Peyer's patch (tissue), 4 donors: ENCODE measurements at regions not wholly inside any gene's neighbourhood (a gene's known extent, or its start where the extent isn't known, plus 50 kb on each side); places are given as distances from the start of the nearest gene placed in this dataset.

ENCODE experiments used
- DNase-seq, 3 donors: peaks; one replicate each; pipeline ENCODE4 v3.0.0-alpha.2; 2017 to 2019
- H3K27ac ChIP-seq, 4 donors: fragments of 200-600 bp; sonication (generic); one replicate each; pipeline ENCODE4 v1.5.1; 2016 to 2019
- H3K27me3 ChIP-seq, 2 donors: fragments of 200-600 bp; sonication (generic); one replicate each; pipeline ENCODE4 v1.5.1; 2019
- H3K36me3 ChIP-seq, 3 donors: fragments of 200-600 bp; sonication (generic); one replicate each; pipeline ENCODE4 v1.5.1; 2016 to 2019
- H3K4me1 ChIP-seq, 4 donors: fragments of 200-600 bp; sonication (generic); one replicate each; pipeline ENCODE4 v1.5.1; 2016 to 2019
- H3K4me3 ChIP-seq, 4 donors: fragments of 200-600 bp; sonication (generic); 1 replicate in 3 of 4; 2 replicates in 1 of 4; pipeline ENCODE4 v1.5.1; 2016 to 2019; ENCODE audit warnings: mild to moderate bottlenecking in 1 of 4
- H3K9me3 ChIP-seq, 4 donors: fragments of 200-600 bp; sonication (generic); one replicate each; pipeline ENCODE4 v1.5.1; 2016 to 2019; ENCODE audit warnings: mild to moderate bottlenecking in 1 of 4
- CTCF ChIP-seq, 6 experiments: fragments of 450-650 bp in 4 of 6; fragments of 200-600 bp in 2 of 6; sonication (generic) in 1 of 6; IDR thresholded peaks; one replicate each; pipeline ENCODE4 v1.5.1; 2017 to 2019; ENCODE audit warnings: antibody characterized with exemption in 6 of 6, mild to moderate bottlenecking in 3 of 6, moderate library complexity in 1 of 6
- POLR2A ChIP-seq, 2 donors: fragments of 450-650 bp; IDR thresholded peaks; one replicate each; pipeline ENCODE4 v1.5.1; 2017; ENCODE audit warnings: antibody characterized with exemption in 2 of 2, mild to moderate bottlenecking in 2 of 2, moderate library complexity in 2 of 2

GRCh38 chr5:57768745-57769144, 286.1 kb upstream of the ACTBL2 start:
- Histone ChIP-seq H3K36me3 (no peaks in the 10 kb centered on the region), H3K27ac (no peak overlapping the region), H3K4me1 (no peaks in the 10 kb centered on the region), H3K27me3 (no peaks in the 10 kb centered on the region), H3K4me3 (no peak overlapping the region), H3K9me3 (no peaks in the 10 kb centered on the region)
- no peak for TF ChIP-seq POLR2A (IDR thresholded peaks at IDR 0.05)
- TF ChIP-seq CTCF (IDR thresholded peaks at IDR 0.05): no peak
- no peak for DNase-seq

DNA sequence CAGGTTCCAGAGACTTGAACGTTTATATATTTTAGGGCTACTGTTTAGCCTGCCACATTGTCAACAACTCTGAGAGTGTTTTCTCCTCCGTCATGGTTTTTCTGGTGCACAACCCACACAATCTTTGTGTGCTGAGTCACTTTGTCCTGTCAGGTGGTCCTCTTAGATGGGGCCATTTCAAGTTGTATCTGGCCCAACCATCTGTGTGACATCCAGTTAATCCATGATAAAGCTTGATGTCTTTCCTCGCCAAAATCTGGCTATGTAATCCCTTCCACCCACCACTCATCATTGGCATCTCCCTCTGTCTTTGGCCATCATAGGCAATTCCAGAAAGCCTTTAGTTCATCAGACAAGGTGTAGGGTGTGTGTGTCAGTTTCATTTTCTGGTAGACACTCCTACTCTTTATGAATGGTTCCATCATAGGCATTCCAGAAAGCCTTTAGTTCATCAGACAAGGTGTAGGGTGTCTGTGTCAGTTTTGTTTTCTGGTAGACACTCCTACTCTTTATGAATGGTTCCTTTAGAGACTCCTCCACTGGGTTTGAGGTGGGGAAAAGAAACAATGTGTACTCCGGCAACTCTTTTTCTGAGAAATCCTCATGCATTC, 282.0 kb upstream of the ACTBL2 start:
- Histone ChIP-seq H3K4me3 (no peak overlapping the region), H3K4me1 (no peaks in the 10 kb centered on the region), H3K27me3 (no peaks in the 10 kb centered on the region), H3K9me3 (no peaks in the 10 kb centered on the region), H3K36me3 (no peaks in the 10 kb centered on the region), H3K27ac (no peak overlapping the region)
- no peak for TF ChIP-seq CTCF (IDR thresholded peaks at IDR 0.05)
- TF ChIP-seq POLR2A (IDR thresholded peaks at IDR 0.05): no peak
- no peak for DNase-seq

- Histone ChIP-seq H3K36me3 (no peaks in the 10 kb centered on the region), H3K9me3 (no peaks in the 10 kb centered on the region), H3K27me3 (no peaks in the 10 kb centered on the region), H3K27ac (no peak overlapping the region), H3K4me1 (no peaks in the 10 kb centered on the region), H3K4me3 (no peak overlapping the region)
- no peak for DNase-seq
- TF ChIP-seq CTCF (IDR thresholded peaks at IDR 0.05) (no peak), POLR2A (IDR thresholded peaks at IDR 0.05) (no peak)
These were observed 278.9 kb upstream of the ACTBL2 start for GRCh38 chr5:57761513-57761912.

DNA sequence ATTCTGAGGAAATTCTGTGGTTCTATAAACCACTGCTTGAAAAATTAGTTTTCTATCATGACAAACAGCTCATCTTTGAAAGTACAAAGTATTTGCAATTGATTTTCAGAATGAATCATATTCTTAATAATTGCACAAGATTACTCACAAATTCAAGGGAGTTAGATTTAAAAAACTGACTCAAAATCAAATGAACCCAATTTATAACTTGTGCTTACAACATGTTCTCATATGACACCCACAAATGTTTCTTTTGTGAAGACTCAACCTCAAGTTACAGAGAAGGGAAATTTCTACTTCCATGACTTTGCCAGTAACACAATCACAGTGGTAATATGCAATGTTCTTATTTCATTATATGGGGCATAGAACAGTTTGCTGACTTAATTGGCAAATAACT, 272.0 kb upstream of the ACTBL2 start:
- no peaks in the 10 kb centered on the region for H3K27me3 ChIP-seq
- no peaks in the 10 kb centered on the region for H3K4me1 ChIP-seq
- no peak for DNase-seq
- H3K27ac ChIP-seq: no peak overlapping the region
- H3K36me3 ChIP-seq: no peaks in the 10 kb centered on the region
- no peaks in the 10 kb centered on the region for H3K9me3 ChIP-seq
- no peak overlapping the region for H3K4me3 ChIP-seq
- TF ChIP-seq CTCF (IDR thresholded peaks at IDR 0.05) (no peak), POLR2A (IDR thresholded peaks at IDR 0.05) (no peak)

DNA sequence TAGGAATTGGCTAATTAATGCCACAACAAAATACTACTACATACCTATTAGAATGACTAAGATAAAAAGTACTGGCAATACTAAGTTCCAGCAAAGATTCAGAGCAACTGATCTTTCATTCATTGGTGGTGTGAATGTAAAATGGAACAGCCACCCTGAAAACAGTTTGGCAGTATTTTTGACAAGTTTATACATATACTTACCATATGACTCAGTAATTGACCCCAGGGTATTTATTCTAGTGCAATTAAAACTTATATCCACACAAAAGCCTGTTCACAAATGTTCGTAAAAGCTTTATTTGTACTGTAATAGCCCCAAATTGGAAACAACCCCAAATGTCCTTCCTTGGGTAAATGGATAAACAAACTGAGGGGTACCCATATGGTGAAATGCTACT, 270.8 kb upstream of the ACTBL2 start:
- DNase-seq: no peak
- no peaks in the 10 kb centered on the region for H3K36me3 ChIP-seq
- no peaks in the 10 kb centered on the region for H3K9me3 ChIP-seq
- TF ChIP-seq CTCF (IDR thresholded peaks at IDR 0.05) (no peak), POLR2A (IDR thresholded peaks at IDR 0.05) (no peak)
- no peak overlapping the region for H3K27ac ChIP-seq
- no peaks in the 10 kb centered on the region for H3K4me1 ChIP-seq
- H3K4me3 ChIP-seq: no peak overlapping the region
- H3K27me3 ChIP-seq: no peaks in the 10 kb centered on the region

GRCh38 chr5:57751710-57752109, 269.1 kb upstream of the ACTBL2 start:
- DNase-seq: no peak
- Histone ChIP-seq H3K27ac (no peak overlapping the region), H3K27me3 (no peaks in the 10 kb centered on the region), H3K36me3 (no peaks in the 10 kb centered on the region), H3K4me3 (no peak overlapping the region), H3K9me3 (no peaks in the 10 kb centered on the region), H3K4me1 (no peaks in the 10 kb centered on the region)
- TF ChIP-seq CTCF (IDR thresholded peaks at IDR 0.05) (no peak), POLR2A (IDR thresholded peaks at IDR 0.05) (no peak)
